Right lobe of liver (tissue), 4 donors: ENCODE measurements at regions not wholly inside any gene's neighbourhood (a gene's known extent, or its start where the extent isn't known, plus 50 kb on each side); places are given as distances from the start of the nearest gene placed in this dataset.
"Not testable (repeated sequence)": the region's sequence is repeated elsewhere in the genome, so short reads cannot be mapped to it uniquely, and the experiment has no call there.

ENCODE experiments used
- POLR2A ChIP-seq: fragments of 450-650 bp; IDR thresholded peaks from one replicate; pipeline ENCODE4 v1.6.1; 2017; ENCODE audit warnings: antibody characterized with exemption, mild to moderate bottlenecking
- TF ChIP-seq, protein P1 (sequence below), 4 donors: fragments of 200-600 bp in 3 of 4; fragments of 450-650 bp in 1 of 4; IDR thresholded peaks; one replicate each; pipeline versions ENCODE4 v1.5.1 to v1.8.0; 2016 to 2022; ENCODE audit warnings: antibody characterized with exemption in 4 of 4, mild to moderate bottlenecking in 2 of 4
- donor health status: DM: no; HTN: no; CAD: no.
- donor health status: DM: no; HTN: no; CAD: no.
- donor health status: DM: no; HTN: yes; CAD: no.

DNA sequence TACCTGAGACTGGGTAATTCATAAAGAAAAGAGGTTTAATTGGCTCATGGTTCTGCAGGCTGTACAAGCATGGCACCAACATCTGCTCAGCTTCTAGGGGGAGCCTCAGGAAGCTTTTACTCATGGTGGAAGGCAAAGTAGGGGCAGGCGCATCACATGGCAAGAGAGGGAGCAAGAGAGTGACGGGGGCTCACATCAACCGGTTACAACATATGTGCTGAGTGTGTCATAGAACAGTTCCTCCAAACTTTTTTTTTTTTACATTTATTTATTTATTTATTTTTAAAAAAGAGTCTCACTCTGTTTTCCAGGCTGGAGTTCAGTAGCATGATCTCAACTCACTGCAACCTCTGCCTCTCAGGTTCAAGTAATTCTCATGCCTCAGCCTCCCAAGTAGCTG lies 143.8 kb downstream of the SMIM20 start:
- TF ChIP-seq POLR2A = not testable (repeated sequence)
- TF ChIP-seq, protein P1, sequence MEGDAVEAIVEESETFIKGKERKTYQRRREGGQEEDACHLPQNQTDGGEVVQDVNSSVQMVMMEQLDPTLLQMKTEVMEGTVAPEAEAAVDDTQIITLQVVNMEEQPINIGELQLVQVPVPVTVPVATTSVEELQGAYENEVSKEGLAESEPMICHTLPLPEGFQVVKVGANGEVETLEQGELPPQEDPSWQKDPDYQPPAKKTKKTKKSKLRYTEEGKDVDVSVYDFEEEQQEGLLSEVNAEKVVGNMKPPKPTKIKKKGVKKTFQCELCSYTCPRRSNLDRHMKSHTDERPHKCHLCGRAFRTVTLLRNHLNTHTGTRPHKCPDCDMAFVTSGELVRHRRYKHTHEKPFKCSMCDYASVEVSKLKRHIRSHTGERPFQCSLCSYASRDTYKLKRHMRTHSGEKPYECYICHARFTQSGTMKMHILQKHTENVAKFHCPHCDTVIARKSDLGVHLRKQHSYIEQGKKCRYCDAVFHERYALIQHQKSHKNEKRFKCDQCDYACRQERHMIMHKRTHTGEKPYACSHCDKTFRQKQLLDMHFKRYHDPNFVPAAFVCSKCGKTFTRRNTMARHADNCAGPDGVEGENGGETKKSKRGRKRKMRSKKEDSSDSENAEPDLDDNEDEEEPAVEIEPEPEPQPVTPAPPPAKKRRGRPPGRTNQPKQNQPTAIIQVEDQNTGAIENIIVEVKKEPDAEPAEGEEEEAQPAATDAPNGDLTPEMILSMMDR (IDR thresholded peaks at IDR 0.05) = not testable (repeated sequence)
